Choroid plexus epithelial cell (primary cell): ENCODE measurements at regions not wholly inside any gene's neighbourhood (a gene's known extent, or its start where the extent isn't known, plus 50 kb on each side); places are given as distances from the start of the nearest gene placed in this dataset.

Experiments used
- DNase-seq: peaks from one replicate; pipeline ENCODE4 v3.0.0-alpha.2; 2010; ENCODE audit warnings: low read depth
- H3K4me3 ChIP-seq: 2 replicates; pipeline ENCODE4 v1.5.1; 2011; ENCODE audit warnings: low read depth, mild to moderate bottlenecking, control low read depth, low read length, moderate library complexity
- CTCF ChIP-seq: conservative IDR thresholded peaks from 2 replicates; pipeline ENCODE4 v1.5.1; 2011; ENCODE audit warnings: low read depth, mild to moderate bottlenecking, control low read depth, inconsistent platforms, low read length, moderate library complexity

GRCh38 chr1:184162281-184162680 is 110.8 kb downstream of the TSEN15 start:
- H3K4me3 ChIP-seq, result no peak overlapping the region
- TF ChIP-seq CTCF, result no peak
- DNase-seq, result no peak

DNA sequence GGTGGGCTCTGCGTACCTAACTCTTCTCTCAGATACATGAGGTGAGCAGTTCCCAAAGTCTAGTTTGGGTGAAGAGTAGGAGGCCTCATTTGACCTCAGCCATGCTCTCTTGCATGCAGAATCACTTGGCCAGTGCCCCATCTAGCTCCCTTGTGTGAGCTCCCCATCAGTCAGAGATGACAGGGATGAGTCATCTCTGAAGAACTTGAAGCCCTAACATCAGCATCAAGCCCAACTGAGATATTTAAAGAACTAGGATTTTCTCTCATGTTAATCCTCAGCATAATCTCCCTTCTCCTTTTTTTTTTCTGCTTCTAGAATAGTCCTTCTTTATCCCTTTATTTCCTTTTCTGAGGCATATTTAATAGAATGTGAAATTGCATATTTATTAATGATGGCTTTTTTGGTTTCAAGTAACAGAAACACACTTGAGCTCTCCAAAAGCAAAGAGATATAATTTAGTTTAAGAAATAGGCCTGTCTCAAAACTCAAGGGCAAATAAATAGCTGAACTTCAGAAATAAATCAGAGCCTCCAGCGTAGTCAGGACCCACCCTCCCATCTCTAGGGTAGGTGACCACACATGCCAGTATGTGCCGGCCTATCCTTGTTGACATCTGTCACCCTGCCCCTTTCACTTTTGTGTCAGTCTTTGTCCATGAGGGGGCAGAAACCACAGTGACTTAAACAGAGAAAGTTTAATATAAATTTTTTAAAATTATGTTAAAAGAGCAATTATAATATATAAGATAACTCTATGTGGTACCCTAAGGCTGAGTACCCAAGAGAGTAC is 112.3 kb downstream of the TSEN15 start:
- no peak for TF ChIP-seq CTCF

GRCh38 chr1:184164536-184164935 is 113.0 kb downstream of the TSEN15 start:
- H3K4me3 ChIP-seq, result no peak overlapping the region
- no peak for TF ChIP-seq CTCF
- peak; percentile 10 for DNase-seq

More for the DNA sequence above, 112.3 kb downstream of the TSEN15 start:
- DNase-seq, result peak; percentile 57
- no peak overlapping the region for H3K4me3 ChIP-seq

- H3K4me3 ChIP-seq, result no peak overlapping the region
- no peak for TF ChIP-seq CTCF
- DNase-seq, result no peak
These were observed 115.0 kb downstream of the TSEN15 start for GRCh38 chr1:184166485-184166884.

DNA sequence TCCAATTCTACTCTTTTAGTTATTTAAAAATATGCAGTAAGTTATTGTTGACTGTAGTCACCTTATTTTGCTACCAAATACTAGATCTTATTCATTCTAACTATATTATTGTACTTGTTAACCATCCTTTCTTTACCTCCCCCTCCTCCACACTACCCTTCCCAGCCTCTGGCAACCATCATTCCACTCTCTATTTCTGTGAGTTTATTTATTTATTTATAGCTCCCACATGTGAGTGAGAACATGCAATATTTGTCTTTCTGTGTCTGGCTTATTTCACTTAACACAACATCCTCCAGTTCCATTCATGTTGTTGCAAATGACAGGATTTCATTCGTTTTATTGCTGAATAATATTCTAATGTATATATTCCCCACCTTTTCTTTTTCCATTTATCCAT is 115.8 kb downstream of the TSEN15 start:
- DNase-seq, result no peak
- no peak overlapping the region for H3K4me3 ChIP-seq
- TF ChIP-seq CTCF, result no peak

GRCh38 chr1:184170719-184171118 is 119.2 kb downstream of the TSEN15 start:
- no peak for DNase-seq
- no peak for TF ChIP-seq CTCF
- H3K4me3 ChIP-seq, result no peak overlapping the region

- no peak for TF ChIP-seq CTCF
These were observed 124.5 kb downstream of the TSEN15 start for GRCh38 chr1:184176058-184176457.

More at GRCh38 chr1:184176058-184176457, 124.5 kb downstream of the TSEN15 start:
- H3K4me3 ChIP-seq, result no peak overlapping the region
- no peak for DNase-seq
